GM23338 (cell line): ENCODE measurements at regions not wholly inside any gene's neighbourhood (a gene's known extent, or its start where the extent isn't known, plus 50 kb on each side); places are given as distances from the start of the nearest gene placed in this dataset.

Experiments used
- ATAC-seq: fragments of 200-7000 bp; cut with Tn5 transposase; 3 replicates; pipeline ENCODE4 v1.9.1; 2020
- DNase-seq: peaks from one replicate; pipeline ENCODE4 v3.0.0-alpha.2; 2015; ENCODE audit warnings: low spot score
- H2AFZ ChIP-seq: fragments of 200-600 bp; sonication (generic); 2 replicates; pipeline ENCODE4 v1.8.0; 2016; ENCODE audit warnings: antibody characterized with exemption, mild to moderate bottlenecking, moderate library complexity
- H3F3A ChIP-seq: fragments of 200-600 bp; sonication (generic); replicated peaks from 2 replicates; pipeline ENCODE4 v1.8.0; 2017; ENCODE audit warnings: antibody characterized with exemption, mixed run types, low read depth
- H3K27ac ChIP-seq: fragments of 200-600 bp; sonication (generic); 2 replicates; pipeline ENCODE4 v1.6.1; 2016; ENCODE audit warnings: low read depth
- H3K27me3 ChIP-seq: fragments of 200-600 bp; sonication (generic); 2 replicates; pipeline ENCODE4 v1.8.0; 2016; ENCODE audit warnings: mild to moderate bottlenecking, mixed run types, moderate library complexity; ENCODE audit not compliant: insufficient read depth
- H3K36me3 ChIP-seq: fragments of 200-600 bp; sonication (generic); 2 replicates; pipeline ENCODE4 v1.8.0; 2016; ENCODE audit warnings: mild to moderate bottlenecking; ENCODE audit not compliant: insufficient read depth
- H3K4me1 ChIP-seq: fragments of 200-600 bp; sonication (generic); 2 replicates; pipeline ENCODE4 v1.8.0; 2016; ENCODE audit warnings: mild to moderate bottlenecking, moderate library complexity; ENCODE audit not compliant: insufficient read depth
- H3K4me2 ChIP-seq: fragments of 200-600 bp; sonication (generic); 2 replicates; pipeline ENCODE4 v1.7.1; 2017; ENCODE audit warnings: mixed run types
- H3K4me3 ChIP-seq: fragments of 200-600 bp; sonication (generic); 2 replicates; pipeline ENCODE4 v1.6.1; 2016; ENCODE audit warnings: mixed run types
- H3K79me2 ChIP-seq: fragments of 200-600 bp; sonication (generic); replicated peaks from 2 replicates; pipeline ENCODE4 v1.8.0; 2017; ENCODE audit warnings: mild to moderate bottlenecking; ENCODE audit not compliant: insufficient read depth
- H3K9me2 ChIP-seq: fragments of 200-600 bp; sonication (generic); 2 replicates; pipeline ENCODE4 v1.8.0; 2017; ENCODE audit not compliant: insufficient read depth
- H4K20me1 ChIP-seq: fragments of 200-600 bp; sonication (generic); replicated peaks from 2 replicates; pipeline ENCODE4 v1.8.0; 2017; ENCODE audit warnings: mild to moderate bottlenecking; ENCODE audit not compliant: insufficient read depth
- H3K27ac Mint-ChIP-seq: 2 replicates; pipeline ENCODE4 v1.8.0; 2020; ENCODE audit warnings: inconsistent platforms, mild to moderate bottlenecking, moderate library complexity, mixed read lengths
- H3K27me3 Mint-ChIP-seq: 3 replicates; pipeline ENCODE4 v1.8.0; 2022; ENCODE audit warnings: low read depth, mild to moderate bottlenecking, moderate library complexity, mixed read lengths, inconsistent platforms; ENCODE audit not compliant: insufficient read depth, poor library complexity
- H3K36me3 Mint-ChIP-seq: 3 replicates; pipeline ENCODE4 v1.8.0; 2021; ENCODE audit warnings: low read depth, mild to moderate bottlenecking, inconsistent platforms, moderate library complexity, mixed read lengths
- H3K4me1 Mint-ChIP-seq: 3 replicates; pipeline ENCODE4 v1.8.0; 2020; ENCODE audit warnings: mild to moderate bottlenecking, inconsistent platforms, mixed read lengths
- H3K4me3 Mint-ChIP-seq: 3 replicates; pipeline ENCODE4 v1.8.0; 2021; ENCODE audit warnings: moderate library complexity, mild to moderate bottlenecking, inconsistent platforms, mixed read lengths
- H3K9me3 Mint-ChIP-seq: 3 replicates; pipeline ENCODE4 v1.8.0; 2020; ENCODE audit warnings: moderate library complexity, mild to moderate bottlenecking, inconsistent platforms, mixed read lengths
- CREB1 ChIP-seq: fragments of 250-450 bp; sonication (Bioruptor Pico); IDR thresholded peaks from 2 replicates; pipeline ENCODE4 v1.5.0; 2020; ENCODE audit warnings: low read depth, mild to moderate bottlenecking, moderate library complexity
- EZH2phosphoT487 ChIP-seq: fragments of 200-600 bp; sonication (generic); IDR thresholded peaks from one replicate; pipeline ENCODE4 v1.8.1; 2018; ENCODE audit warnings: antibody characterized with exemption; ENCODE audit not compliant: unreplicated experiment
- JUNB ChIP-seq: IDR thresholded peaks from one replicate; pipeline ENCODE4 v1.6.1; 2016; ENCODE audit warnings: antibody characterized with exemption; ENCODE audit not compliant: unreplicated experiment
- NANOG ChIP-seq: IDR thresholded peaks from 2 replicates; pipeline ENCODE4 v1.6.1; 2016; ENCODE audit warnings: antibody characterized with exemption, borderline replicate concordance
- POLR2AphosphoS5 ChIP-seq: IDR thresholded peaks from 2 replicates; pipeline ENCODE4 v1.6.1; 2016; ENCODE audit warnings: antibody characterized with exemption, low read depth
- STAT1 ChIP-seq: IDR thresholded peaks from one replicate; pipeline ENCODE4 v1.6.1; 2016; ENCODE audit warnings: antibody characterized with exemption; ENCODE audit not compliant: unreplicated experiment
- ZNF114 ChIP-seq: fragments of 250-450 bp; sonication (Bioruptor Pico); IDR thresholded peaks from 2 replicates; pipeline ENCODE4 v1.5.0; 2020; ENCODE audit warnings: mild to moderate bottlenecking, moderate library complexity
- ZNF331 ChIP-seq: fragments of 250-450 bp; sonication (Bioruptor Pico); IDR thresholded peaks from 2 replicates; pipeline ENCODE4 v1.5.0; 2020; ENCODE audit warnings: low read depth, mild to moderate bottlenecking, moderate library complexity
- TF ChIP-seq, protein P1 (sequence below): IDR thresholded peaks from 2 replicates; pipeline ENCODE4 v1.6.1; 2016; ENCODE audit warnings: antibody characterized with exemption
- TF ChIP-seq, protein P2 (sequence below), 2 experiments: fragments of 200-600 bp in 1 of 2; sonication (generic) in 1 of 2; conservative IDR thresholded peaks; 2 replicates each; pipeline versions ENCODE4 v1.5.1 to v1.6.1; 2016 to 2017; ENCODE audit warnings: antibody characterized with exemption in 2 of 2, low read depth in 2 of 2, mild to moderate bottlenecking in 2 of 2, moderate library complexity in 1 of 2
- TF ChIP-seq, protein P3 (sequence below): fragments of 250-450 bp; sonication (Bioruptor Pico); IDR thresholded peaks from 2 replicates; pipeline ENCODE4 v1.5.0; 2020; ENCODE audit warnings: mild to moderate bottlenecking, moderate library complexity
- TF ChIP-seq, protein P4 (sequence below): IDR thresholded peaks from one replicate; pipeline ENCODE4 v1.6.1; 2018; ENCODE audit warnings: antibody characterized with exemption; ENCODE audit not compliant: unreplicated experiment

DNA sequence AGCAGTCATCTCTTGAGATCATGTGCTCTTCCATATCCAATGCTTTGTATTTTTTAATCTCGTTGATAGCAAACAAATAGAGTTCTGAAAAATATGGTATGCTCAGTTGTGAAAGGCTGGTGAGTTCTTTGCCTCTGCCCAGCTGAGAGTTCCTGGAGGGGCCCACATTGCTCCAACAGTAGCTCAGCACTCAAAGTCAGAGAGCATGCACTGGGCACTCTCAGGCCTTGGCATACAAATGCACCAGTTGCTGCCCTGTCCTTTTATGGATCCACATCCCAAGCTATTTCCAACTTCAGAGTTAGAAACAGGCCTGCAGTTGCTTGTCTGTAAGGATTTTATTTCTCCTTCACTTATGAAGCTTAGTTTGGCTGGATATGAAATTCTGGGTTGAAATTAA, 181.7 kb upstream of the CHRNA7 start:
- H3K4me3 ChIP-seq = no peak overlapping the region
- H3K4me2 ChIP-seq = no peak overlapping the region
- Mint-ChIP-seq H3K27me3 (peaks cover 4% of the 10 kb centered on the region), H3K9me3 (peaks cover 22% of the 10 kb centered on the region), H3K27ac (no peak overlapping the region; the same call in 1 of the 2 replicates), H3K36me3 (peaks cover 9% of the 10 kb centered on the region; the same call in 1 of the 3 replicates), H3K4me3 (no peak overlapping the region), H3K4me1 (no peaks in the 10 kb centered on the region)
- no peaks in the 10 kb centered on the region for H3K27me3 ChIP-seq
- DNase-seq (no peak), ATAC-seq (no peak)
- TF ChIP-seq, protein P1, sequence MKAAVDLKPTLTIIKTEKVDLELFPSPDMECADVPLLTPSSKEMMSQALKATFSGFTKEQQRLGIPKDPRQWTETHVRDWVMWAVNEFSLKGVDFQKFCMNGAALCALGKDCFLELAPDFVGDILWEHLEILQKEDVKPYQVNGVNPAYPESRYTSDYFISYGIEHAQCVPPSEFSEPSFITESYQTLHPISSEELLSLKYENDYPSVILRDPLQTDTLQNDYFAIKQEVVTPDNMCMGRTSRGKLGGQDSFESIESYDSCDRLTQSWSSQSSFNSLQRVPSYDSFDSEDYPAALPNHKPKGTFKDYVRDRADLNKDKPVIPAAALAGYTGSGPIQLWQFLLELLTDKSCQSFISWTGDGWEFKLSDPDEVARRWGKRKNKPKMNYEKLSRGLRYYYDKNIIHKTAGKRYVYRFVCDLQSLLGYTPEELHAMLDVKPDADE = no peak
- TF ChIP-seq ZNF114 (CRISPR knock-in tag) (no peak), JUNB (no peak), EZH2phosphoT487 (no peak), STAT1 (no peak), POLR2AphosphoS5 (no peak), NANOG (no peak), ZNF331 (CRISPR knock-in tag) (no peak), CREB1 (CRISPR knock-in tag) (no peak)
- TF ChIP-seq, protein P2, sequence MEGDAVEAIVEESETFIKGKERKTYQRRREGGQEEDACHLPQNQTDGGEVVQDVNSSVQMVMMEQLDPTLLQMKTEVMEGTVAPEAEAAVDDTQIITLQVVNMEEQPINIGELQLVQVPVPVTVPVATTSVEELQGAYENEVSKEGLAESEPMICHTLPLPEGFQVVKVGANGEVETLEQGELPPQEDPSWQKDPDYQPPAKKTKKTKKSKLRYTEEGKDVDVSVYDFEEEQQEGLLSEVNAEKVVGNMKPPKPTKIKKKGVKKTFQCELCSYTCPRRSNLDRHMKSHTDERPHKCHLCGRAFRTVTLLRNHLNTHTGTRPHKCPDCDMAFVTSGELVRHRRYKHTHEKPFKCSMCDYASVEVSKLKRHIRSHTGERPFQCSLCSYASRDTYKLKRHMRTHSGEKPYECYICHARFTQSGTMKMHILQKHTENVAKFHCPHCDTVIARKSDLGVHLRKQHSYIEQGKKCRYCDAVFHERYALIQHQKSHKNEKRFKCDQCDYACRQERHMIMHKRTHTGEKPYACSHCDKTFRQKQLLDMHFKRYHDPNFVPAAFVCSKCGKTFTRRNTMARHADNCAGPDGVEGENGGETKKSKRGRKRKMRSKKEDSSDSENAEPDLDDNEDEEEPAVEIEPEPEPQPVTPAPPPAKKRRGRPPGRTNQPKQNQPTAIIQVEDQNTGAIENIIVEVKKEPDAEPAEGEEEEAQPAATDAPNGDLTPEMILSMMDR (conservative IDR thresholded peaks at IDR 0.05; ENCODE audit: low read depth in 2 of 2) = no peak
- TF ChIP-seq, protein P3, sequence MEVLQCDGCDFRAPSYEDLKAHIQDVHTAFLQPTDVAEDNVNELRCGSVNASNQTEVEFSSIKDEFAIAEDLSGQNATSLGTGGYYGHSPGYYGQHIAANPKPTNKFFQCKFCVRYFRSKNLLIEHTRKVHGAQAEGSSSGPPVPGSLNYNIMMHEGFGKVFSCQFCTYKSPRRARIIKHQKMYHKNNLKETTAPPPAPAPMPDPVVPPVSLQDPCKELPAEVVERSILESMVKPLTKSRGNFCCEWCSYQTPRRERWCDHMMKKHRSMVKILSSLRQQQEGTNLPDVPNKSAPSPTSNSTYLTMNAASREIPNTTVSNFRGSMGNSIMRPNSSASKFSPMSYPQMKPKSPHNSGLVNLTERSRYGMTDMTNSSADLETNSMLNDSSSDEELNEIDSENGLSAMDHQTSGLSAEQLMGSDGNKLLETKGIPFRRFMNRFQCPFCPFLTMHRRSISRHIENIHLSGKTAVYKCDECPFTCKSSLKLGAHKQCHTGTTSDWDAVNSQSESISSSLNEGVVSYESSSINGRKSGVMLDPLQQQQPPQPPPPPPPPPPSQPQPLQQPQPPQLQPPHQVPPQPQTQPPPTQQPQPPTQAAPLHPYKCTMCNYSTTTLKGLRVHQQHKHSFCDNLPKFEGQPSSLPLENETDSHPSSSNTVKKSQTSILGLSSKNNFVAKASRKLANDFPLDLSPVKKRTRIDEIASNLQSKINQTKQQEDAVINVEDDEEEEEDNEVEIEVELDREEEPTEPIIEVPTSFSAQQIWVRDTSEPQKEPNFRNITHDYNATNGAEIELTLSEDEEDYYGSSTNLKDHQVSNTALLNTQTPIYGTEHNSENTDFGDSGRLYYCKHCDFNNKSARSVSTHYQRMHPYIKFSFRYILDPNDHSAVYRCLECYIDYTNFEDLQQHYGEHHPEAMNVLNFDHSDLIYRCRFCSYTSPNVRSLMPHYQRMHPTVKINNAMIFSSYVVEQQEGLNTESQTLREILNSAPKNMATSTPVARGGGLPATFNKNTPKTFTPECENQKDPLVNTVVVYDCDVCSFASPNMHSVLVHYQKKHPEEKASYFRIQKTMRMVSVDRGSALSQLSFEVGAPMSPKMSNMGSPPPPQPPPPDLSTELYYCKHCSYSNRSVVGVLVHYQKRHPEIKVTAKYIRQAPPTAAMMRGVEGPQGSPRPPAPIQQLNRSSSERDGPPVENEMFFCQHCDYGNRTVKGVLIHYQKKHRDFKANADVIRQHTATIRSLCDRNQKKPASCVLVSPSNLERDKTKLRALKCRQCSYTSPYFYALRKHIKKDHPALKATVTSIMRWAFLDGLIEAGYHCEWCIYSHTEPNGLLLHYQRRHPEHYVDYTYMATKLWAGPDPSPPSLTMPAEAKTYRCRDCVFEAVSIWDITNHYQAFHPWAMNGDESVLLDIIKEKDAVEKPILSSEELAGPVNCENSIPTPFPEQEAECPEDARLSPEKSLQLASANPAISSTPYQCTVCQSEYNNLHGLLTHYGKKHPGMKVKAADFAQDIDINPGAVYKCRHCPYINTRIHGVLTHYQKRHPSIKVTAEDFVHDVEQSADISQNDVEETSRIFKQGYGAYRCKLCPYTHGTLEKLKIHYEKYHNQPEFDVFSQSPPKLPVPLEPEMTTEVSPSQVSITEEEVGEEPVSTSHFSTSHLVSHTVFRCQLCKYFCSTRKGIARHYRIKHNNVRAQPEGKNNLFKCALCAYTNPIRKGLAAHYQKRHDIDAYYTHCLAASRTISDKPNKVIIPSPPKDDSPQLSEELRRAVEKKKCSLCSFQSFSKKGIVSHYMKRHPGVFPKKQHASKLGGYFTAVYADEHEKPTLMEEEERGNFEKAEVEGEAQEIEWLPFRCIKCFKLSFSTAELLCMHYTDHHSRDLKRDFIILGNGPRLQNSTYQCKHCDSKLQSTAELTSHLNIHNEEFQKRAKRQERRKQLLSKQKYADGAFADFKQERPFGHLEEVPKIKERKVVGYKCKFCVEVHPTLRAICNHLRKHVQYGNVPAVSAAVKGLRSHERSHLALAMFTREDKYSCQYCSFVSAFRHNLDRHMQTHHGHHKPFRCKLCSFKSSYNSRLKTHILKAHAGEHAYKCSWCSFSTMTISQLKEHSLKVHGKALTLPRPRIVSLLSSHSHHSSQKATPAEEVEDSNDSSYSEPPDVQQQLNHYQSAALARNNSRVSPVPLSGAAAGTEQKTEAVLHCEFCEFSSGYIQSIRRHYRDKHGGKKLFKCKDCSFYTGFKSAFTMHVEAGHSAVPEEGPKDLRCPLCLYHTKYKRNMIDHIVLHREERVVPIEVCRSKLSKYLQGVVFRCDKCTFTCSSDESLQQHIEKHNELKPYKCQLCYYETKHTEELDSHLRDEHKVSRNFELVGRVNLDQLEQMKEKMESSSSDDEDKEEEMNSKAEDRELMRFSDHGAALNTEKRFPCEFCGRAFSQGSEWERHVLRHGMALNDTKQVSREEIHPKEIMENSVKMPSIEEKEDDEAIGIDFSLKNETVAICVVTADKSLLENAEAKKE (CRISPR knock-in tag) = no peak
- TF ChIP-seq, protein P4, sequence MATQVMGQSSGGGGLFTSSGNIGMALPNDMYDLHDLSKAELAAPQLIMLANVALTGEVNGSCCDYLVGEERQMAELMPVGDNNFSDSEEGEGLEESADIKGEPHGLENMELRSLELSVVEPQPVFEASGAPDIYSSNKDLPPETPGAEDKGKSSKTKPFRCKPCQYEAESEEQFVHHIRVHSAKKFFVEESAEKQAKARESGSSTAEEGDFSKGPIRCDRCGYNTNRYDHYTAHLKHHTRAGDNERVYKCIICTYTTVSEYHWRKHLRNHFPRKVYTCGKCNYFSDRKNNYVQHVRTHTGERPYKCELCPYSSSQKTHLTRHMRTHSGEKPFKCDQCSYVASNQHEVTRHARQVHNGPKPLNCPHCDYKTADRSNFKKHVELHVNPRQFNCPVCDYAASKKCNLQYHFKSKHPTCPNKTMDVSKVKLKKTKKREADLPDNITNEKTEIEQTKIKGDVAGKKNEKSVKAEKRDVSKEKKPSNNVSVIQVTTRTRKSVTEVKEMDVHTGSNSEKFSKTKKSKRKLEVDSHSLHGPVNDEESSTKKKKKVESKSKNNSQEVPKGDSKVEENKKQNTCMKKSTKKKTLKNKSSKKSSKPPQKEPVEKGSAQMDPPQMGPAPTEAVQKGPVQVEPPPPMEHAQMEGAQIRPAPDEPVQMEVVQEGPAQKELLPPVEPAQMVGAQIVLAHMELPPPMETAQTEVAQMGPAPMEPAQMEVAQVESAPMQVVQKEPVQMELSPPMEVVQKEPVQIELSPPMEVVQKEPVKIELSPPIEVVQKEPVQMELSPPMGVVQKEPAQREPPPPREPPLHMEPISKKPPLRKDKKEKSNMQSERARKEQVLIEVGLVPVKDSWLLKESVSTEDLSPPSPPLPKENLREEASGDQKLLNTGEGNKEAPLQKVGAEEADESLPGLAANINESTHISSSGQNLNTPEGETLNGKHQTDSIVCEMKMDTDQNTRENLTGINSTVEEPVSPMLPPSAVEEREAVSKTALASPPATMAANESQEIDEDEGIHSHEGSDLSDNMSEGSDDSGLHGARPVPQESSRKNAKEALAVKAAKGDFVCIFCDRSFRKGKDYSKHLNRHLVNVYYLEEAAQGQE = no peak
- no peaks in the 10 kb centered on the region for H4K20me1 ChIP-seq
- H3K4me1 ChIP-seq = no peaks in the 10 kb centered on the region
- no peaks in the 10 kb centered on the region; the same call in 1 of the 2 replicates for H3K36me3 ChIP-seq
- no peak overlapping the region for H2AFZ ChIP-seq
- H3F3A ChIP-seq = no peaks in the 10 kb centered on the region
- no peaks in the 10 kb centered on the region for H3K79me2 ChIP-seq
- H3K9me2 ChIP-seq = no peaks in the 10 kb centered on the region
- H3K27ac ChIP-seq = no peak overlapping the region
